ENCODE measurements at regions not wholly inside any gene's neighbourhood (a gene's known extent, or its start where the extent isn't known, plus 50 kb on each side); places are given as distances from the start of the nearest gene placed in this dataset.

DNA sequence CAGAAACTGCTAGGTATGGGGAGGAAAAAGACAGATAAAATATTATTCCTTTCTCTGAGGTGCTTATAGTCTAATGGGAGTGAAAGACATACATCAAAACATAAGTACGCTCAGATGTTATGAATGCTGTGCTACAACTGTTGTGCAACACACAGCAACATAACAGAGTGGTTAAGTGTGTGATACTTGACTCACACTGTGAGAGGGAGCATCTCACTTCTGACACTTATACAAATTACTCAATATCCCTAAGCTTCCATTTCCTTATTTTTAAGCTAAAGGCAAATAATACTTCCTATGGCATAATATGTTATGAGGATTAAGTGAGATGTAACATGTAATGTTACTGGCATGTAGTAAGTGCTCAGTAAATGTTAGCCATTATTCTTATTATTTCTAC is 110.6 kb upstream of the FER start:
- 57% methylated on average over 1 of the region's 1 CpG for WGBS (ENCODE audit: insufficient coverage, low coverage, low lambda C conversion rate, missing lambda C conversion rate)
- no peak for ATAC-seq
- Histone ChIP-seq H3K27ac (no peak overlapping the region), H3K9me3 (no peaks in the 10 kb centered on the region), H3K36me3 (no peaks in the 10 kb centered on the region), H3K27me3 (no peaks in the 10 kb centered on the region), H3K4me1 (no peaks in the 10 kb centered on the region), H3K4me3 (no peak overlapping the region)
- no peak for DNase-seq
- intact Hi-C loops (cut with DNase I) = no loop called here
- TF ChIP-seq, protein P1, sequence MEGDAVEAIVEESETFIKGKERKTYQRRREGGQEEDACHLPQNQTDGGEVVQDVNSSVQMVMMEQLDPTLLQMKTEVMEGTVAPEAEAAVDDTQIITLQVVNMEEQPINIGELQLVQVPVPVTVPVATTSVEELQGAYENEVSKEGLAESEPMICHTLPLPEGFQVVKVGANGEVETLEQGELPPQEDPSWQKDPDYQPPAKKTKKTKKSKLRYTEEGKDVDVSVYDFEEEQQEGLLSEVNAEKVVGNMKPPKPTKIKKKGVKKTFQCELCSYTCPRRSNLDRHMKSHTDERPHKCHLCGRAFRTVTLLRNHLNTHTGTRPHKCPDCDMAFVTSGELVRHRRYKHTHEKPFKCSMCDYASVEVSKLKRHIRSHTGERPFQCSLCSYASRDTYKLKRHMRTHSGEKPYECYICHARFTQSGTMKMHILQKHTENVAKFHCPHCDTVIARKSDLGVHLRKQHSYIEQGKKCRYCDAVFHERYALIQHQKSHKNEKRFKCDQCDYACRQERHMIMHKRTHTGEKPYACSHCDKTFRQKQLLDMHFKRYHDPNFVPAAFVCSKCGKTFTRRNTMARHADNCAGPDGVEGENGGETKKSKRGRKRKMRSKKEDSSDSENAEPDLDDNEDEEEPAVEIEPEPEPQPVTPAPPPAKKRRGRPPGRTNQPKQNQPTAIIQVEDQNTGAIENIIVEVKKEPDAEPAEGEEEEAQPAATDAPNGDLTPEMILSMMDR (IDR thresholded peaks at IDR 0.05) = no peak
- TF ChIP-seq POLR2A (IDR thresholded peaks at IDR 0.05) = no peak

DNA sequence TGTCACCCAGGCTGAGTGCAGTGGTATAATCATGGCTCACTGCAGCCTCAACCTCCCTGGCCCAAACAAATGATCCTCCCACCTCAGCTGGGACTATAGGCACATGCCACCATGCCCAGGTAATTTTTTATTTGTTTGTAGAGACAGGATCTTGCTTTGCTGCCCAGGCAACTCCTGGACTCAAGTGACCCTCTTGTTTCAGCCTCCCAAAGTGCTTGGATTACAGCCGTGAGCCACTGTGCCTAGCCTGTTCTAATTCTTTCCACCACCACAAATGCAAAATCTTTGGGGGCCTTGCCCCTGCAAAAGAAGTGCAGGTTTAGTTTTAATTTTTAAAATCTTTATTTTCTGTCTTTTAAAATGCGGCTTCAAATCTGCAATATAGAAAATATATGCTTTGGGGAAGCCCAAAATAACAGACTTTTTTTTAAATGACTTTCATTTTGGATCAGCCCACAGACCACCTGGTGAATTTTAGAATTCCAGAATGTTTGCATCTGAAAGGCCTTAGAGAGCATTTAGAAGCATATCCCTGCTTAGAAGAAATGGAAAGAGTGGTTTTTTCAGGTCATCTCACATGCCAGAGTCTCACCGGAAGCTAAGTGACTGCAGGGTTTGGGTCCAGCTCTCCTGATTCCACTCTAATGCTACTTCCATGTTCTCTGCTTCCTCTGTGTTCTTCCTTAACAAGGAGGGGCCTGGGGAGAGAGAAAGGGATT is 111.4 kb upstream of the FER start:
- no peak for DNase-seq
- H3K27ac ChIP-seq = no peak overlapping the region
- H3K36me3 ChIP-seq = no peaks in the 10 kb centered on the region
- intact Hi-C loops (cut with DNase I) = no loop called here
- no peak overlapping the region for H3K4me3 ChIP-seq
- H3K9me3 ChIP-seq = no peaks in the 10 kb centered on the region
- H3K27me3 ChIP-seq = no peaks in the 10 kb centered on the region
- 81% methylated on average over 2 of the region's 3 CpGs for WGBS (ENCODE audit: insufficient coverage, low coverage, low lambda C conversion rate, missing lambda C conversion rate)
- H3K4me1 ChIP-seq = no peaks in the 10 kb centered on the region
- no peak for ATAC-seq
- no peak for TF ChIP-seq POLR2A (IDR thresholded peaks at IDR 0.05)
- TF ChIP-seq, protein P1 (IDR thresholded peaks at IDR 0.05) = no peak

DNA sequence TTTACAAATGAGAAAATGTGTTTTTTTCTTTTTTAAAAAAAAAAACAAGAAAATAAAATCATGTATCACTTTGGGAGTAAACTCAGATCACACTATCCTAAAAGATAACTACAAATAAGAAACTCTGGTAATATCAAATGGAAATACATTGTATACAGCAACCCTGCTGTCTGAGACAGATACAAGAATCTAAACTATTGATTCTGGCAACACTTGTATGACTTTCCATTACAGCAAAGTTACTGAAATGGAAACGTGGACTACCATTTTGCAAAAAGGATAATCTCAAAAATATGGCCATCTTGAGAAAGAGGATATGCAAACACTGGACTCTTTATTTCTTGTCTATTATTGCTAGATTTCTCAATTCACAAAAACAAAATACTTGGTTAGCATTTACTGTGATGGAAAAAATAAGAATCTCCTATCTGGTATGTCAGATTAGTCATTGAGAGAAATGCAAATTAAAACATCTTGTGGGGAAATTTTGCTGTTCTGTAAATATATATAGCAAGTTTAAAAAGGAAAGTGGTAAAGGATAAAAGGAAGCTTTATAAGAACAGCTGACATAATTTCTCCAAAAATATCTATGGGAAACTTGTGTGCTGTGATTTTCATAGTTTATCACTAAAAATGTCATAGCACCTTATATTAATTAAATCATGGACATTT is 112.9 kb upstream of the FER start:
- Histone ChIP-seq H3K36me3 (no peaks in the 10 kb centered on the region), H3K4me1 (no peaks in the 10 kb centered on the region), H3K27me3 (no peaks in the 10 kb centered on the region), H3K4me3 (no peak overlapping the region), H3K27ac (no peak overlapping the region), H3K9me3 (no peaks in the 10 kb centered on the region)
- TF ChIP-seq, protein P1 (IDR thresholded peaks at IDR 0.05) = no peak
- TF ChIP-seq POLR2A (IDR thresholded peaks at IDR 0.05) = no peak
- WGBS (ENCODE audit: insufficient coverage, low coverage, low lambda C conversion rate, missing lambda C conversion rate) = 47% methylated on average over 1 of the region's 1 CpG
- intact Hi-C loops (cut with DNase I) = no loop called here
- no peak for ATAC-seq
- DNase-seq = no peak

DNA sequence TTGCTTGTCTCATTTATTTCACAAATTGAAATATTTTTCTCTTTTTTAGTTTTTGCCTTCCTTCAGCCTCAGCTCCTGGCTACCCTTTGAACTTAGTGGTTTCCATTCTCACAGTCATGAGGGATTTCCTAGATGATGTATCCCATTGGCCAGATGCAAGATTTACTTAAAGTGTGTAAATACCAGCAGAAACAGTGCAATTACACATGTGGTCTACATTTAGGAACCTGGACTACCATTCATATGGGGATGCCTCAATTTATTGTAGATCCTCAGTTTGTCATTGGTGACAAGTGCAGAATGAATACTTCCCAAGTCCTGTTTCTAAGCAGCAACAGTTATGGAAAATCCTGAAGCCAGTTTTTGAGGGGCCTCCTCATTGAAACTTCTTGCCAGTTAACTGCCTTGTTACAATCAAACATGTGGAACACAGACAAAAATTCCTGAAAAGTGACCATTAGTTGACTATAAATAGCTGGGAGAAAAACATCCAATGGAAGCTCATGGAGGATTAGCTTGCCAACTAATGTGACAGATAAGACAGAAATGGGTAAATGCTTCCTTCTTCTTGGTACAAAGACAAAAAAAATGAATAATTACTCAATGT is 113.6 kb upstream of the FER start:
- DNase-seq (no peak), ATAC-seq (no peak)
- Histone ChIP-seq H3K4me1 (no peaks in the 10 kb centered on the region), H3K9me3 (no peaks in the 10 kb centered on the region), H3K4me3 (no peak overlapping the region), H3K36me3 (no peaks in the 10 kb centered on the region), H3K27ac (no peak overlapping the region), H3K27me3 (no peaks in the 10 kb centered on the region)
- intact Hi-C loops (cut with DNase I) = no loop called here
- TF ChIP-seq, protein P1 (IDR thresholded peaks at IDR 0.05) = no peak
- no peak for TF ChIP-seq POLR2A (IDR thresholded peaks at IDR 0.05)

All from right lobe of liver (tissue), 6 donors.